Sciatic nerve (tissue), 2 donors: ENCODE measurements at regions not wholly inside any gene's neighbourhood (a gene's known extent, or its start where the extent isn't known, plus 50 kb on each side); places are given as distances from the start of the nearest gene placed in this dataset.

ENCODE experiments used
- ATAC-seq: fragments of 200-7000 bp; cut with Tn5 transposase; one replicate; pipeline ENCODE4 v1.9.1; 2020; ENCODE audit warnings: mild to moderate bottlenecking, moderate library complexity
- DNase-seq: peaks from one replicate; pipeline ENCODE4 v3.0.0-alpha.2; 2020; ENCODE audit warnings: low spot score
- intact Hi-C: fragments of 100-400 bp; cut with DNase I; formaldehyde crosslinking; loops from one replicate; pipeline ENCODE4 v1.14.2; 2022
- donor health status: DM: no; HTN: no; CAD: no.
- donor health status: DM: no; HTN: no; CAD: no.

- ATAC-seq (no peak), DNase-seq (no peak)
- intact Hi-C loops, result no loop called here
These were observed 90.6 kb upstream of the ADAMTS2 start for GRCh38 chr5:179435731-179436315.

GRCh38 chr5:179435181-179435580 is 89.9 kb upstream of the ADAMTS2 start:
- intact Hi-C loops, result no loop called here
- DNase-seq (no peak), ATAC-seq (no peak)

- ATAC-seq, result no peak
- intact Hi-C loops, result no loop called here
- no peak for DNase-seq
These were observed 87.3 kb upstream of the ADAMTS2 start for GRCh38 chr5:179432547-179432946.

- ATAC-seq (no peak), DNase-seq (no peak)
- intact Hi-C loops, result no loop called here
These were observed 86.1 kb upstream of the ADAMTS2 start for GRCh38 chr5:179431221-179431824.

GRCh38 chr5:179430193-179431175 is 85.2 kb upstream of the ADAMTS2 start:
- ATAC-seq (no peak), DNase-seq (no peak)
- intact Hi-C loops, result no loop called here

- ATAC-seq, result no peak
- intact Hi-C loops, result no loop called here
These were observed 82.4 kb upstream of the ADAMTS2 start for GRCh38 chr5:179427676-179428056.

GRCh38 chr5:179427032-179427675 is 81.9 kb upstream of the ADAMTS2 start:
- ATAC-seq (no peak), DNase-seq (no peak)
- intact Hi-C loops, result no loop called here

More at GRCh38 chr5:179427676-179428056, 82.4 kb upstream of the ADAMTS2 start:
- DNase-seq, result no peak

- intact Hi-C loops, result no loop called here
- ATAC-seq (no peak), DNase-seq (no peak)
These were observed 77.7 kb upstream of the ADAMTS2 start for GRCh38 chr5:179422908-179423481.

- intact Hi-C loops, result no loop called here
- no peak for ATAC-seq
- no peak for DNase-seq
These were observed 77.1 kb upstream of the ADAMTS2 start for GRCh38 chr5:179422213-179422855.

- ATAC-seq, result no peak
- intact Hi-C loops, result no loop called here
- DNase-seq, result no peak
These were observed 76.1 kb upstream of the ADAMTS2 start for GRCh38 chr5:179421144-179421901.

GRCh38 chr5:179420476-179420875 is 75.2 kb upstream of the ADAMTS2 start:
- ATAC-seq, result no peak
- no peak for DNase-seq
- intact Hi-C loops, result no loop called here

- no peak for DNase-seq
- intact Hi-C loops, result no loop called here
- ATAC-seq, result no peak
These were observed 73.7 kb upstream of the ADAMTS2 start for GRCh38 chr5:179418972-179419371.

- ATAC-seq, result no peak
- no peak for DNase-seq
- intact Hi-C loops, result no loop called here
These were observed 72.4 kb upstream of the ADAMTS2 start for GRCh38 chr5:179417696-179418095.

- DNase-seq (no peak), ATAC-seq (no peak)
- intact Hi-C loops, result no loop called here
These were observed 71.8 kb upstream of the ADAMTS2 start for GRCh38 chr5:179417016-179417415.

GRCh38 chr5:179416114-179416822 is 71.0 kb upstream of the ADAMTS2 start:
- intact Hi-C loops, result no loop called here
- ATAC-seq, result no peak
- DNase-seq, result no peak

- ATAC-seq (no peak), DNase-seq (no peak)
These were observed 70.2 kb upstream of the ADAMTS2 start for GRCh38 chr5:179415291-179416060.

More at GRCh38 chr5:179415291-179416060, 70.2 kb upstream of the ADAMTS2 start:
- intact Hi-C loops, result no loop called here
